Adipocyte (in vitro differentiated cells): ENCODE measurements at regions not wholly inside any gene's neighbourhood (a gene's known extent, or its start where the extent isn't known, plus 50 kb on each side); places are given as distances from the start of the nearest gene placed in this dataset.
"Not testable (repeated sequence)": the region's sequence is repeated elsewhere in the genome, so short reads cannot be mapped to it uniquely, and the experiment has no call there.

ENCODE experiments used
- DNase-seq: peaks from one replicate; pipeline ENCODE4 v3.0.0-alpha.2; 2015; ENCODE audit warnings: low read depth
- H3K27me3 ChIP-seq: replicated peaks from 2 replicates; pipeline ENCODE4 v1.7.0; 2013; ENCODE audit warnings: mild to moderate bottlenecking, low read length, moderate library complexity; ENCODE audit not compliant: control insufficient read depth, insufficient read depth
- H3K36me3 ChIP-seq: 2 replicates; pipeline ENCODE4 v1.7.0; 2013; ENCODE audit warnings: low read length, mild to moderate bottlenecking, moderate library complexity; ENCODE audit not compliant: control insufficient read depth, insufficient read depth, severe bottlenecking
- H3K4me1 ChIP-seq: 2 replicates; pipeline ENCODE4 v1.7.0; 2013; ENCODE audit warnings: mild to moderate bottlenecking, low read length, moderate library complexity; ENCODE audit not compliant: control insufficient read depth, insufficient read depth
- H3K4me3 ChIP-seq: 2 replicates; pipeline ENCODE4 v1.7.0; 2013; ENCODE audit warnings: mild to moderate bottlenecking, low read length, moderate library complexity
- H3K9ac ChIP-seq: 2 replicates; pipeline ENCODE4 v1.7.0; 2013; ENCODE audit warnings: mild to moderate bottlenecking, low read length, moderate library complexity
- H3K9me3 ChIP-seq: 2 replicates; pipeline ENCODE4 v1.7.0; 2013; ENCODE audit warnings: mild to moderate bottlenecking, low read length, moderate library complexity; ENCODE audit not compliant: control insufficient read depth

DNA sequence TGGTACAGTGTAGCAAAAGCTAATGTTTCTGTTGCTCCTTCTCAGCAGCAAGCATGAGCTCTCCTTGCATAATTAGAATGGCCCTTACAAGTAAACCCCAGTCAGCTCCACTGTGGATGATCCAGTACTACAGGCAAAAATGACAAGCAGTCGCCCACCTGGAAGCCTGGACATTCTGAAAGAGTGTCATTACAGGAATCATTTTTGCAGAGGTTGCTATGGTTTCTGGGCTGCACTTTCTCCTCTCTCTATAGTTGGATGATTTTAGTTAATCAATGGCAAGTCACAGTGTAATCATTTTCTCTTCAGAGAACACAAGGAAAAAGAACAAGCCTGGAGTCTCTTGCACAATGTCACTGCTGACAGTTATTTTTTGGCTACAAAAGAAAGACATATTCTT lies 102.9 kb upstream of the MYO3A start:
- no peak overlapping the region for H3K9ac ChIP-seq

DNA sequence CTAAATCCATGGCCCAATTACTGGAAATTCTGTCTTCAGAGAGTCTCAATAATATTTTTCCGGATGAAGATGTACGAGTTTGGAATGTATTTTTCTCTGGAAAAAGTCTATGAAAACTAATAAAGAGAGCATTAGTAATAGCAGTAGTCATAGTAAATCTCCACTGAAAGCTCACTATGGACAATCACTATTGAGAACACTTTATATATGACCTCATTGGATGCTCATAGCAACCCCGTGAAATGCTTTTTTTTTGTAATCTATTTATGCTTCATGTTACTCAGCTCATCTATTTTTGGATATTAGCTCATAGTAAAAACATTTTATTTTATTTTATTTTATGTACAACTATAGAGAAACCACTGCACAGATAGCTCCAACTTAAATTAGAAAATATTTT lies 94.3 kb upstream of the MYO3A start:
- Histone ChIP-seq H3K9me3 (no peaks in the 10 kb centered on the region), H3K4me3 (no peak overlapping the region), H3K36me3 (no peaks in the 10 kb centered on the region), H3K4me1 (no peaks in the 10 kb centered on the region), H3K27me3 (no peaks in the 10 kb centered on the region), H3K9ac (no peak overlapping the region)
- no peak for DNase-seq

More for the DNA sequence above, 102.9 kb upstream of the MYO3A start:
- Histone ChIP-seq H3K4me3 (no peak overlapping the region), H3K27me3 (no peaks in the 10 kb centered on the region), H3K36me3 (no peaks in the 10 kb centered on the region), H3K9me3 (no peaks in the 10 kb centered on the region), H3K4me1 (no peaks in the 10 kb centered on the region)
- DNase-seq: no peak

DNA sequence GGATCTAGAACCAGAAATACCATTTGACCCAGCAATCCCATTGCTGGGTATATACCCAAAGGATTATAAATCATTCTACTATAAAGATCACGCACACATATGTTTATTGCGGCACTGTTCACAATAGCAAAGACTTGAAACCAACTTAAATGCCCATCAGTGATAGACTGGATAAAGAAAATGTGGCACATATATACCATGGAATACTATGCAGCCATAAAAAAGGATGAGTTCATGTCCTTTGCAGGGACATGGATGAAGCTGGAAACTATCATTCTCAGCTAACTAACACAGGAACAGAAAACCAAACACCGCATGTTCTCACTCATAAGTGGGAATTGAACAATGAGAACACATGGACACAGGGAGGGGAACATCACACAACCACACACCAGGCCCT lies 93.2 kb upstream of the MYO3A start:
- not testable (repeated sequence) for H3K36me3 ChIP-seq, H3K9ac ChIP-seq, DNase-seq, H3K9me3 ChIP-seq, H3K4me3 ChIP-seq, H3K27me3 ChIP-seq, H3K4me1 ChIP-seq

DNA sequence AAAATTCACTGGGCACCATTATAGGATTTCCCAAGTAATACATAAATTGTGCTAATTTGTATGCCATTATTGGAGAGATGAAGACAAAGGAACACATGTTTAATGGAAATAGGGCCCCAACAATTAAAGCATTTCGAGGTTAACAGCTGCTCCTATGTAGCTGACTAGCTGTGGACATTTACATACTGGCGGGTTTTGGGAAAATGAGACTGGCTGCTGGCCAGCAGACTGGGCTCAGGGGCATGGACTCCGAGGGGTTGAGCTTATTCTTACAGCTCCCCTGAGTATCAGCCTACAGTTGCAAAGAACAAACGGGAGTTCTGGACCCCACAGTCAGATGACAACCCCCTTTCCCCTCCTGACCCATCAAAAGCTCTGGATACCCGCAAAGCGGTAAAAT lies 91.9 kb upstream of the MYO3A start:
- no peak overlapping the region for H3K9ac ChIP-seq
- H3K9me3 ChIP-seq: no peaks in the 10 kb centered on the region

DNA sequence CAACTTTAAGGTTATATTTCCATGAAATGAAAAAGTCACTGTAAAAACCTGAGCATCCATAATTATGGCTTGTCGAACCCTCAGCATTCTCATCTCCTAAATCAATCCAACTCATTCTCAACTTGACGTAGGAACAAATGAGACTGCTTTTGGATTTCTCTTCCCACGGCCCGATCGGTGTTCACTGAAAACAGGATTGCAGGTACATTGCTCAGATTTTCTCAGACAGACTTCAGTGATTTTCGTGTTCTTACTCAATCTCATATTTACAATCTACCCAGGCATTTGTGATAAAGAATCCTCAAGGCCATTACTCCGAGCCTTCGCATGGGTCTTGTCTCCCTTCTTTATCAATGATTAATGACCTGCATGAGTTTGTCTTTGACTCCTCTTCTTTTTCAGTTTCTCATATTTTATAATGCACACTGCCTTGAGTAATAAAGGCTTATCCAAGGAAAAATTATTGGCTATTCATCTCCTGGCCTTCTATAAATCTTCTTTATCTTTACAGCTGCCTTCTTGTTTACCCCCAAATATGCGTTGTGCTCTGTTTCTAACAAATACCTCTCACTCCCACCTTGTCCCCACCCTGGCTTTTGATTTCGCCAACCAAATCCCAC lies 90.4 kb upstream of the MYO3A start:
- H3K4me1 ChIP-seq: no peaks in the 10 kb centered on the region
- H3K27me3 ChIP-seq: no peaks in the 10 kb centered on the region
- H3K9me3 ChIP-seq: no peaks in the 10 kb centered on the region
- no peak overlapping the region for H3K9ac ChIP-seq
- no peaks in the 10 kb centered on the region for H3K36me3 ChIP-seq
- DNase-seq: no peak
- H3K4me3 ChIP-seq: no peak overlapping the region

More for the DNA sequence above, 91.9 kb upstream of the MYO3A start:
- no peak overlapping the region for H3K4me3 ChIP-seq
- no peaks in the 10 kb centered on the region for H3K4me1 ChIP-seq
- H3K27me3 ChIP-seq: no peaks in the 10 kb centered on the region
- DNase-seq: no peak
- no peaks in the 10 kb centered on the region for H3K36me3 ChIP-seq

DNA sequence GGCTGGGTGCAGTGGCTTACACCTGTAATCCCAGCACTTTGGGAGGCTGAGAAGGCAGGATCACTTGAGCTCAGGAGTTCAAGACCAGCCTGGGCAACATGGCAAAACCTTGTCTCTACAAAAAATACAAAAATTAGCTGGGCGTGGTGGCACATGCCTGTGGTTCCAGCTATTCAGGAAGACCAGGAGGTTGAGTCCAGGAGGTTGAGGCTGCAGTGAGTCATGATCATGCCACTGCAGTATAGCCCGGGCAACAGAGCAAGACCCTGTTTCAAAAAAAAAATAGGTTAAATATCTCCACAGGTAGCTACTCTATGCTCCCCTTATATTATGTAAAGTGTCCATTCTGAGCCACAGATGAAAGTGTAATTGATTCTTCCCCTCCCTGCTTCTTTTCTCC lies 89.3 kb upstream of the MYO3A start:
- not testable (repeated sequence) for H3K4me3 ChIP-seq, H3K9me3 ChIP-seq, H3K4me1 ChIP-seq, H3K9ac ChIP-seq, H3K36me3 ChIP-seq, H3K27me3 ChIP-seq, DNase-seq

DNA sequence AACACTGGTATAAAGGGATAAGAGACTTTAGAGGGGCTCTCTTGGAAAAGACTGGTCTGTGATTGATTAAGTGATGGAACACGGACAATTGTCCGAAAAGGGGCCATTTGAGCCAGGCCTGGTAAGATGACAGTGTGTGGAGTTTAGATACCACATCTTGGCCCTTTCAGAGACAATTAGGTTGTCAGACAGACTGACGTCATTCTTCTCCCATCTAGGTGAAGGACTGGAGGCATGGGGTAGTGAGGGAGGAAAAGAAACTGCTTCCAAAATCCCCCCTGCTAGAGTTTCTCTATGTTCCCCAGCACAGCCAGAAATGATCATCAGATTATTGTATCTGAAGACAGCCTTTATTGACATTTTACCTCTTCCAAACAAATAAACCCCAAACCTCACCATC lies 84.8 kb upstream of the MYO3A start:
- Histone ChIP-seq H3K9ac (no peak overlapping the region), H3K4me3 (no peak overlapping the region), H3K9me3 (no peaks in the 10 kb centered on the region), H3K4me1 (no peaks in the 10 kb centered on the region), H3K27me3 (peaks cover 7% of the 10 kb centered on the region), H3K36me3 (no peaks in the 10 kb centered on the region)
- DNase-seq: no peak

DNA sequence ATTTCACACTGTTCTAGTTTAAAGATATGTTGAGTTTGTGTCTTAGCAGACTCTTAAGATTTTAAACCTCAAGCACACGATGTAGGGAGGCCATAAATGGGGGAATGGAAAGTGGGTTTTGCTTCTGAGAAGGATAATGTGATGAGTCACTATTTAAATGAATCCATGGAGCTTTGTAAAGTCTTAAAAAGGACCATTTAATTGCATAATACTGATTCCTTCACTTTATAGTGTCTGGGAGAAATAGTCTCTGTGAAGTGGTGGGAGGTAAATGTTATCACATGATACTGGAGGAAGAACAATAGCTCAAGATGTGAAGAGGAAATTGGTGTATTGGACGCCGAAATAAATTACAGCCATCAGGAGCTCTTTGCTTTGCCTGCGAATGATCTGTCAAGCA lies 84.0 kb upstream of the MYO3A start:
- no peaks in the 10 kb centered on the region for H3K36me3 ChIP-seq
- no peaks in the 10 kb centered on the region for H3K9me3 ChIP-seq
- H3K4me3 ChIP-seq: no peak overlapping the region
- H3K4me1 ChIP-seq: no peaks in the 10 kb centered on the region
- H3K9ac ChIP-seq: no peak overlapping the region
- peaks cover 7% of the 10 kb centered on the region for H3K27me3 ChIP-seq
- no peak for DNase-seq

DNA sequence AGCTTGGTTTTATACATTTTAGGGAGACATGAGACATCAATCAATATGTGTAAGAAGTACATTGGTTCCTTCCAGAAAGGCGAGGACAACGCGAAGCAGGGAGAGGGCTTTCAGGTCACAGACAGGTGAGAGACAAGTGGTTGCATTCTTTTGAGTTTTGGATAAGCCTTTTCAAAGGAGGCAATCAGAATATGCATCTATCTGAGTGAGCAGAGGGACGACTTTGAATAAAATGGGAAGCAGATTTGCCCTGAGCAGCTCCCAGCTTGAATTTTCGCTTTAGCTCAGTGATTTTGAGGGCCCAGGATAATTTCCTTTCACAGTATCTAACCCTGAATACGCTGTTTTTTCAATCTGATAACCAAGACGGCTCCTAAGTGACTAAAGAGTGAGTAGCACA lies 82.5 kb upstream of the MYO3A start:
- Histone ChIP-seq H3K27me3 (peaks cover 7% of the 10 kb centered on the region), H3K9ac (no peak overlapping the region), H3K4me3 (no peak overlapping the region), H3K36me3 (no peaks in the 10 kb centered on the region), H3K4me1 (no peaks in the 10 kb centered on the region), H3K9me3 (no peaks in the 10 kb centered on the region)
- DNase-seq: no peak

DNA sequence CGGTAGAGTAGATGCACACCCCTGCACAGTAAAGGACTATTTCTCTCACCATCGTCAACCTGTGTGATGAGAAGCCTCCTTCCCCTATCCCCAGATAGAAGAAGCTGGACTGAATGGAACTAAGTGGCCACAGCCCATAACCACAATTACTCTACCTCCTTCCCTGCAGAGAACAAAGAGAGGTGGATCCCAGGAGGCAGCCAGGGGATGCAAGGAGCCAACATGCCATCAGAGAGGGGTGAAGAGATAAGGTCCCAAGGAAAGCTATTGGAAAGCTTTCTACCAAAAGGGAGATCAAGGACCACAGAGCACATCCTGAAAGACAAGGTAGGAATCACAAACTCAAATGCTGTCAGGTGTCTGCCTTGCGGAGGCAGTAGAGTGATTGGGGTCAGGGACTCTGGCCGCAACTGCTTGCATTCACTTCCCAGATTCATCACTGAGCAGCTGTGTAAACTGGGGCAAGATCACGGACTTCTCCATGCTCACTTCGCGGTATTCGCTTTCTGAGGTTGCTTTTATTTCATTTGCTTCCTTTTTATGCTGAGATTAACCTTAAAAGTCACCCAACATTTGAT lies 81.6 kb upstream of the MYO3A start:
- Histone ChIP-seq H3K9me3 (no peaks in the 10 kb centered on the region), H3K4me3 (no peak overlapping the region), H3K4me1 (no peaks in the 10 kb centered on the region), H3K9ac (no peak overlapping the region), H3K36me3 (no peaks in the 10 kb centered on the region), H3K27me3 (peaks cover 7% of the 10 kb centered on the region)
- no peak for DNase-seq

DNA sequence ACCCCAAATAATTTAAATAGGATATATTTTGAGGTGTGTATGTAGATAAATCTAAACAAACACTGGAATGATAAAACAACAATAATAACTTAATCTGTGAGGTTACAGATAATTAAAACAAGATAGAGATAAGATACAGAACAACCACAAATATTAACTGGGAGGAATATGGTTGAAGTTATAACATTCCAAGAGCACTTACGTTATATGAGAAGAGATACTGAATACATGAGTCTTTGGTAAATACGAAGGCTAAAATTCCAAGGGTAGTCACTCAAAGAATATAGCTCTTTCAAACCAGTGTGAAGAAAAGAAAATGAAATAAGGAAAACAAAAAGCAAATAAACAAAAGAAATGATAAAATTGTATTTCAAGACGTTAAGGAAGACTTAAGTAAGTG lies 76.0 kb upstream of the MYO3A start:
- no peak overlapping the region for H3K4me3 ChIP-seq
- no peaks in the 10 kb centered on the region for H3K36me3 ChIP-seq
- H3K9ac ChIP-seq: no peak overlapping the region
- no peaks in the 10 kb centered on the region for H3K4me1 ChIP-seq
- no peaks in the 10 kb centered on the region for H3K9me3 ChIP-seq
- no peak for DNase-seq
- no peaks in the 10 kb centered on the region for H3K27me3 ChIP-seq

DNA sequence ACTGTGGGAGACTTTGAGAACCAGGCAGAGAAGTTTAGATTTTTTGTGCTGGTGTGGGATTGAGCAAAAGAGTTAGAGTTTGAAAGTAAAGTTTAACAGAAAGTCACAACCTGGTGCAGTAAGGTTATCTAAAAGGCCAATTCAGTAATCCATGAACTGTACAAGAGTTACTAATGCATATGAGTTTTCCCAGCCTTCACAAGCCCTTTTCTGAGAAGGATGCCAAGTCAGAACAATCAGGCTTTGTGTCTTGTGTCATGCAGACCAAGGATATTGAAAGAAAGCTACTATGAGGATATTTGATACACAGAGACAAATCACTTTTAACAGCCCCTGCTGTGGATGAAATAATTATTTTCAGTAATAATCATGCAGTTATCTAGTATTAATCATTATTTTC lies 68.8 kb upstream of the MYO3A start:
- no peaks in the 10 kb centered on the region for H3K9me3 ChIP-seq
- H3K36me3 ChIP-seq: no peaks in the 10 kb centered on the region
- H3K4me3 ChIP-seq: no peak overlapping the region
- H3K9ac ChIP-seq: no peak overlapping the region
- no peaks in the 10 kb centered on the region for H3K27me3 ChIP-seq
- no peak for DNase-seq
- H3K4me1 ChIP-seq: no peaks in the 10 kb centered on the region
